HepG2 (cell line): ENCODE measurements at regions not wholly inside any gene's neighbourhood (a gene's known extent, or its start where the extent isn't known, plus 50 kb on each side); places are given as distances from the start of the nearest gene placed in this dataset.
"Not testable (repeated sequence)": the region's sequence is repeated elsewhere in the genome, so short reads cannot be mapped to it uniquely, and the experiment has no call there.

Source experiments
- ATAC-seq: fragments of 200-7000 bp; cut with Tn5 transposase; 3 replicates; pipeline ENCODE4 v1.9.1; 2020; ENCODE audit warnings: mild to moderate bottlenecking, moderate library complexity
- BruUV-seq: library from RNA; stranded (reverse); fragments of 400-500 nt; replicated peaks from 2 replicates; lab custom pipeline; 2021; lab: Mats Ljungman, UMichigan
- CTCF ChIA-PET: fragments of 300-600 bp; formaldehyde crosslinking; extraction: SDS; loops from one replicate; lab custom pipeline; 2021; ENCODE audit warnings: low total read pairs, inconsistent platforms, low intra/inter-chr PET ratio; lab: Yijun Ruan, JAX
- POLR2A ChIA-PET: fragments of 350-600 bp; sonication (Branson Sonifier 250); formaldehyde crosslinking; loops from one replicate; lab custom pipeline; 2020; ENCODE audit warnings: antibody characterized with exemption, inconsistent platforms; lab: Yijun Ruan, JAX
- DNase-seq: peaks from one replicate; pipeline ENCODE4 v3.0.0-alpha.2; 2015; ENCODE audit warnings: low spot score
- FAIRE-seq: peaks from 3 replicates; lab custom pipeline; 2011; peaks lifted over from hg19 to GRCh38; lab: Jason Lieb, UNC
- H2AFZ ChIP-seq: one replicate; pipeline ENCODE4 v1.6.1; 2011; ENCODE audit warnings: low read length, inconsistent platforms
- H3K27ac ChIP-seq: fragments of 300-600 bp; 3 replicates; pipeline ENCODE4 v1.8.0; 2011; ENCODE audit warnings: mixed run types, mild to moderate bottlenecking, mixed read lengths, low read length, inconsistent platforms; ENCODE audit not compliant: insufficient read depth; ENCODE audit errors: extremely low read length
- H3K27me3 ChIP-seq, 2 experiments: fragments of 200-600 bp in 1 of 2; 2 replicates in 1 of 2; 3 replicates in 1 of 2; pipeline versions ENCODE4 v1.6.0 to v1.8.0; 2011; ENCODE audit warnings: low read length in 2 of 2, mild to moderate bottlenecking in 2 of 2, moderate library complexity in 2 of 2, inconsistent platforms in 1 of 2; ENCODE audit not compliant: insufficient read depth in 2 of 2, control insufficient read depth in 1 of 2
- H3K36me3 ChIP-seq, 2 experiments: fragments of 200-600 bp in 1 of 2; replicated peaks in 1 of 2; 2 replicates in 1 of 2; 3 replicates in 1 of 2; pipeline versions ENCODE4 v1.5.1 to v1.8.0; 2011; ENCODE audit warnings: low read length in 2 of 2, inconsistent platforms in 1 of 2; ENCODE audit not compliant: insufficient read depth in 2 of 2, control insufficient read depth in 1 of 2
- H3K4me1 ChIP-seq: 2 replicates; pipeline ENCODE4 v1.5.1; 2012; ENCODE audit warnings: low read length, inconsistent platforms; ENCODE audit not compliant: insufficient read depth
- H3K4me2 ChIP-seq: 2 replicates; pipeline ENCODE4 v1.6.0; 2011; ENCODE audit warnings: low read depth, low read length, inconsistent platforms
- H3K4me3 ChIP-seq, 3 experiments: fragments of 200-600 bp in 1 of 3; sonication (generic), shearing (Covaris generic) in 1 of 3; replicated peaks in 1 of 3; 2 replicates each; pipeline ENCODE4 v1.5.1; 2011 to 2016; ENCODE audit warnings: low read length in 3 of 3, inconsistent platforms in 2 of 3, low read depth in 2 of 3, mild to moderate bottlenecking in 2 of 3, control low read depth in 1 of 3, mixed read lengths in 1 of 3; ENCODE audit not compliant: insufficient read depth in 1 of 3
- H3K79me2 ChIP-seq: one replicate; pipeline ENCODE4 v1.6.1; 2011; ENCODE audit warnings: low read length, inconsistent platforms; ENCODE audit not compliant: insufficient read depth
- H3K9ac ChIP-seq: 2 replicates; pipeline ENCODE4 v1.6.0; 2011; ENCODE audit warnings: mild to moderate bottlenecking, low read depth, low read length, inconsistent platforms; ENCODE audit not compliant: insufficient read depth
- H3K9me3 ChIP-seq: 2 replicates; pipeline ENCODE4 v1.5.1; 2012; ENCODE audit warnings: mild to moderate bottlenecking, low read length
- H4K20me1 ChIP-seq: 2 replicates; pipeline ENCODE4 v1.6.0; 2011; ENCODE audit warnings: inconsistent platforms, mild to moderate bottlenecking, low read length, moderate library complexity; ENCODE audit not compliant: insufficient read depth
- ATF7 ChIP-seq, 2 experiments: fragments of 450-650 bp in 1 of 2; sonication (generic) in 1 of 2; formaldehyde crosslinking in 1 of 2; IDR thresholded peaks; 2 replicates each; pipeline versions ENCODE4 v1.4.0 to v1.6.1; 2016 to 2020; ENCODE audit warnings: antibody characterized with exemption in 1 of 2, mild to moderate bottlenecking in 1 of 2, missing genetic modification reagents in 1 of 2
- CREB1 ChIP-seq, 2 experiments: fragments of 450-650 bp in 1 of 2; IDR thresholded peaks; 2 replicates each; pipeline ENCODE4 v1.6.1; 2016 to 2017; ENCODE audit warnings: control low read depth in 1 of 2, mild to moderate bottlenecking in 1 of 2, missing compliant biosample characterization in 1 of 2, missing genetic modification characterization in 1 of 2
- MIER3 ChIP-seq: IDR thresholded peaks from 2 replicates; pipeline ENCODE4 v1.6.1; 2016; ENCODE audit warnings: missing compliant biosample characterization, borderline replicate concordance
- TBP ChIP-seq: sonication (generic); formaldehyde crosslinking; IDR thresholded peaks from 2 replicates; pipeline ENCODE4 v1.5.0; 2020; ENCODE audit warnings: missing genetic modification reagents
- ZNF468 ChIP-seq: sonication (generic); formaldehyde crosslinking; IDR thresholded peaks from 2 replicates; pipeline ENCODE4 v1.8.0; 2022; ENCODE audit warnings: mild to moderate bottlenecking, moderate library complexity, missing genetic modification reagents
- ZNF850 ChIP-seq: sonication (generic); formaldehyde crosslinking; conservative IDR thresholded peaks from 2 replicates; pipeline ENCODE4 v1.9.0; 2021; ENCODE audit warnings: mild to moderate bottlenecking, missing genetic modification reagents
- WGBS: methylation state at CpG from one replicate; pipeline ENCODE4 v1.1.6; 2017; ENCODE audit warnings: low lambda C conversion rate; 5-methylcytosine and 5-hydroxymethylcytosine counted together
- in situ Hi-C: cut with HindIII; loops from 2 replicates; pipeline ENCODE4 v1.10.0; 2017; ENCODE audit warnings: low pct_unique_long_range_greater_than_20kb; ENCODE audit not compliant: extremely low pct_ligation_motif_present
- intact Hi-C: fragments of 100-400 bp; cut with micrococcal nuclease; formaldehyde crosslinking; loops from one replicate; pipeline ENCODE4 v1.10.0; 2022; ENCODE audit not compliant: unreplicated experiment

GRCh38 chr6:141457984-141458383, 674.7 kb upstream of the GJE1 start:
- H4K20me1 ChIP-seq; H3K27me3 ChIP-seq; H3K27ac ChIP-seq; H2AFZ ChIP-seq; intact Hi-C loops; H3K4me3 ChIP-seq; in situ Hi-C loops; H3K9me3 ChIP-seq; FAIRE-seq; DNase-seq; H3K79me2 ChIP-seq; H3K9ac ChIP-seq; H3K4me2 ChIP-seq; POLR2A ChIA-PET; H3K36me3 ChIP-seq; H3K4me1 ChIP-seq; BruUV-seq; CTCF ChIA-PET; ATAC-seq; TF ChIP-seq ATF7, CREB1 (CRISPR knock-in tag; IDR thresholded peaks at IDR 0.05): not testable (repeated sequence)
- peak; percentile 94 for TF ChIP-seq ATF7 (IDR thresholded peaks at IDR 0.05)
- peak; percentile 91 for TF ChIP-seq CREB1 (IDR thresholded peaks at IDR 0.05)
- 15% methylated on average over 5 of the region's 5 CpGs for WGBS

- BruUV-seq, result no TSS peak
- H3K79me2 ChIP-seq, result no peaks in the 10 kb centered on the region
- H2AFZ ChIP-seq, result no peak overlapping the region
- TF ChIP-seq ZNF468 (no peak), TBP (no peak), ZNF850 (CRISPR knock-in tag) (no peak), MIER3 (CRISPR knock-in tag) (no peak)
- TF ChIP-seq, all 625 proteins: peak for 0
- no peaks in the 10 kb centered on the region for H3K36me3 ChIP-seq
- POLR2A ChIA-PET, result no interaction called here
- H3K27ac ChIP-seq, result no peak overlapping the region
- H3K4me1 ChIP-seq, result no peaks in the 10 kb centered on the region
- no peak overlapping the region for H3K4me2 ChIP-seq
- no peaks in the 10 kb centered on the region for H4K20me1 ChIP-seq
- ATAC-seq, result no peak
- no peak overlapping the region for H3K4me3 ChIP-seq
- no peak for FAIRE-seq
- no peak for DNase-seq
- CTCF ChIA-PET, result no interaction called here
- peaks cover 0 to 4% of the 10 kb centered on the region in 2 experiments; a peak in 1 of 5 replicates for H3K27me3 ChIP-seq
- in situ Hi-C loops (no loop called here), intact Hi-C loops (no loop called here)
- no peak overlapping the region for H3K9ac ChIP-seq
- no peaks in the 10 kb centered on the region for H3K9me3 ChIP-seq
Measured at GRCh38 chr6:141452354-141452686, 680.4 kb upstream of the GJE1 start.
